ENCODE measurements at regions not wholly inside any gene's neighbourhood (a gene's known extent, or its start where the extent isn't known, plus 50 kb on each side); places are given as distances from the start of the nearest gene placed in this dataset.

- no peak for TF ChIP-seq POLR2A (IDR thresholded peaks at IDR 0.05)
- TF ChIP-seq CTCF (IDR thresholded peaks at IDR 0.05), result no peak
Observed at GRCh38 chr13:65868099-65868498, 1362.0 kb downstream of the PCDH9 start.
